ENCODE measurements at regions not wholly inside any gene's neighbourhood (a gene's known extent, or its start where the extent isn't known, plus 50 kb on each side); places are given as distances from the start of the nearest gene placed in this dataset.

GRCh38 chr2:76089683-76090082, 379.0 kb upstream of the GCFC2 start:
- TF ChIP-seq, protein P1, sequence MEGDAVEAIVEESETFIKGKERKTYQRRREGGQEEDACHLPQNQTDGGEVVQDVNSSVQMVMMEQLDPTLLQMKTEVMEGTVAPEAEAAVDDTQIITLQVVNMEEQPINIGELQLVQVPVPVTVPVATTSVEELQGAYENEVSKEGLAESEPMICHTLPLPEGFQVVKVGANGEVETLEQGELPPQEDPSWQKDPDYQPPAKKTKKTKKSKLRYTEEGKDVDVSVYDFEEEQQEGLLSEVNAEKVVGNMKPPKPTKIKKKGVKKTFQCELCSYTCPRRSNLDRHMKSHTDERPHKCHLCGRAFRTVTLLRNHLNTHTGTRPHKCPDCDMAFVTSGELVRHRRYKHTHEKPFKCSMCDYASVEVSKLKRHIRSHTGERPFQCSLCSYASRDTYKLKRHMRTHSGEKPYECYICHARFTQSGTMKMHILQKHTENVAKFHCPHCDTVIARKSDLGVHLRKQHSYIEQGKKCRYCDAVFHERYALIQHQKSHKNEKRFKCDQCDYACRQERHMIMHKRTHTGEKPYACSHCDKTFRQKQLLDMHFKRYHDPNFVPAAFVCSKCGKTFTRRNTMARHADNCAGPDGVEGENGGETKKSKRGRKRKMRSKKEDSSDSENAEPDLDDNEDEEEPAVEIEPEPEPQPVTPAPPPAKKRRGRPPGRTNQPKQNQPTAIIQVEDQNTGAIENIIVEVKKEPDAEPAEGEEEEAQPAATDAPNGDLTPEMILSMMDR (conservative IDR thresholded peaks at IDR 0.05; ENCODE audit: low read length), result no peak
- no peak for TF ChIP-seq EZH2phosphoT487 (IDR thresholded peaks at IDR 0.05; ENCODE audit: borderline replicate concordance)
